ENCODE measurements at regions not wholly inside any gene's neighbourhood (a gene's known extent, or its start where the extent isn't known, plus 50 kb on each side); places are given as distances from the start of the nearest gene placed in this dataset.

DNA sequence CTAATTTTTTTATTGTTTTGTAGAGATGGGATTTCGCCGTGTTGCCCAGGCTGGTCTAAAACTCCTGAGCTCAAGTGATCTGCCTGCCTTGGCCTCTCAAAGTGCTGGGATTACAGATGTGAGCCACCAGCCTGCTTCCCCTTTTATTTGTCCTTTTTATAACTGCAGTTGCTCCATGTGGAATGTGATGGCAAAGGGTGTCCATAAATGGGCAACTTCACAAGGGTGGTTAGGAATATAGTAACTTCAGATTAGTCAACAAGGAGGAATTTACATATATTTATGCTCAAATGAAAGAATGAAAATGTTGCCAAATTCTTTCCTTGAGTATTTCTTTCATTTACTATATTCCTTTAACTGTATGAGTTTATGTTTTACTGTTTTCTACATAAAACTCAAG, 182.9 kb downstream of the BACH1 start:
- TF ChIP-seq CTCF (IDR thresholded peaks at IDR 0.05 in 4 of 5, conservative IDR thresholded peaks at IDR 0.05 in 1 of 5) (no peak), POLR2A (IDR thresholded peaks at IDR 0.05) (no peak)
